ENCODE measurements at regions not wholly inside any gene's neighbourhood (a gene's known extent, or its start where the extent isn't known, plus 50 kb on each side); places are given as distances from the start of the nearest gene placed in this dataset.

GRCh38 chr2:186940463-186940862, 91.5 kb upstream of the ZSWIM2 start:
- TF ChIP-seq POLR2A (IDR thresholded peaks at IDR 0.05) (no peak), CTCF (IDR thresholded peaks at IDR 0.05) (no peak)

Data from heart left ventricle (tissue), 13 donors.